ENCODE measurements at regions not wholly inside any gene's neighbourhood (a gene's known extent, or its start where the extent isn't known, plus 50 kb on each side); places are given as distances from the start of the nearest gene placed in this dataset.

- no peak for TF ChIP-seq CTCF (IDR thresholded peaks at IDR 0.05)
- no peak for TF ChIP-seq POLR2AphosphoS5 (IDR thresholded peaks at IDR 0.05)
- TF ChIP-seq POLR2A (IDR thresholded peaks at IDR 0.05): no peak
- TF ChIP-seq EP300 (IDR thresholded peaks at IDR 0.05): no peak
Measured at GRCh38 chr3:31431321-31431720, 101.4 kb upstream of the STT3B start.

Data from stomach (tissue), 4 donors.